Hypothalamus (tissue), 51 donors: ENCODE measurements at regions not wholly inside any gene's neighbourhood (a gene's known extent, or its start where the extent isn't known, plus 50 kb on each side); places are given as distances from the start of the nearest gene placed in this dataset.

Source experiments
- DNase-seq, 51 donors: peaks; one replicate each; lab custom pipeline; 2025; lab: John Stamatoyannopoulos, UW

GRCh38 chr18:39558658-39559057 lies 1993.1 kb upstream of the CELF4 start:
- no peak for DNase-seq

GRCh38 chr18:39555496-39555895 lies 1989.9 kb upstream of the CELF4 start:
- no peak for DNase-seq

GRCh38 chr18:39550701-39551100 lies 1985.1 kb upstream of the CELF4 start:
- no peak for DNase-seq

- DNase-seq, result no peak
Observed at GRCh38 chr18:39549144-39549543, 1983.5 kb upstream of the CELF4 start.

GRCh38 chr18:39531659-39532058 lies 1966.1 kb upstream of the CELF4 start:
- DNase-seq, result no peak

- DNase-seq, result no peak
Observed at GRCh38 chr18:39529358-39529757, 1963.8 kb upstream of the CELF4 start.

- no peak for DNase-seq
Observed at GRCh38 chr18:39527465-39527864, 1961.9 kb upstream of the CELF4 start.

- DNase-seq, result no peak
Observed at GRCh38 chr18:39524370-39524769, 1958.8 kb upstream of the CELF4 start.

GRCh38 chr18:39523281-39523680 lies 1957.7 kb upstream of the CELF4 start:
- DNase-seq, result no peak

- DNase-seq, result no peak
Observed at GRCh38 chr18:39521164-39521563, 1955.6 kb upstream of the CELF4 start.

- no peak for DNase-seq
Observed at GRCh38 chr18:39519741-39520140, 1954.1 kb upstream of the CELF4 start.

GRCh38 chr18:39515299-39515698 lies 1949.7 kb upstream of the CELF4 start:
- DNase-seq, result no peak

GRCh38 chr18:39513186-39513585 lies 1947.6 kb upstream of the CELF4 start:
- no peak for DNase-seq

GRCh38 chr18:39506581-39507330 lies 1941.2 kb upstream of the CELF4 start:
- no peak for DNase-seq

- peak in 1 of 51 donors; percentile 10 for DNase-seq
Observed at GRCh38 chr18:39500306-39500705, 1934.7 kb upstream of the CELF4 start.

- no peak for DNase-seq
Observed at GRCh38 chr18:39497821-39498220, 1932.2 kb upstream of the CELF4 start.

- DNase-seq, result no peak
Observed at GRCh38 chr18:39496986-39497385, 1931.4 kb upstream of the CELF4 start.

- DNase-seq, result no peak
Observed at GRCh38 chr18:39494211-39494896, 1928.8 kb upstream of the CELF4 start.

- no peak for DNase-seq
Observed at GRCh38 chr18:39491408-39491807, 1925.8 kb upstream of the CELF4 start.

GRCh38 chr18:39489431-39489830 lies 1923.8 kb upstream of the CELF4 start:
- DNase-seq, result no peak

GRCh38 chr18:39487932-39488331 lies 1922.3 kb upstream of the CELF4 start:
- no peak for DNase-seq

GRCh38 chr18:39486268-39486667 lies 1920.7 kb upstream of the CELF4 start:
- no peak for DNase-seq
